SU-DHL-6 (cell line): ENCODE measurements at regions not wholly inside any gene's neighbourhood (a gene's known extent, or its start where the extent isn't known, plus 50 kb on each side); places are given as distances from the start of the nearest gene placed in this dataset.

Experiments used
- H2AFZ ChIP-seq: fragments of 200-600 bp; sonication (generic); 2 replicates; pipeline ENCODE4 v1.6.1; 2014; ENCODE audit warnings: low read depth, mild to moderate bottlenecking, moderate library complexity, mixed read lengths, antibody characterized with exemption, low read length; ENCODE audit not compliant: severe bottlenecking
- H3F3A ChIP-seq: fragments of 200-600 bp; shearing (Covaris generic); 2 replicates; pipeline ENCODE4 v1.6.0; 2016; ENCODE audit warnings: antibody characterized with exemption, mild to moderate bottlenecking; ENCODE audit not compliant: insufficient read depth
- H3K27ac ChIP-seq: fragments of 200-600 bp; sonication (generic); 2 replicates; pipeline ENCODE4 v1.5.1; 2016; ENCODE audit warnings: low read depth, mild to moderate bottlenecking, low read length, moderate library complexity, mixed read lengths
- H3K27me3 ChIP-seq: fragments of 200-600 bp; sonication (generic), shearing (Covaris generic); 2 replicates; pipeline ENCODE4 v1.6.0; 2014; ENCODE audit warnings: mild to moderate bottlenecking, low read length
- H3K36me3 ChIP-seq: fragments of 200-600 bp; sonication (generic); 2 replicates; pipeline ENCODE4 v1.6.1; 2014; ENCODE audit warnings: mild to moderate bottlenecking, low read length, mixed read lengths
- H3K4me2 ChIP-seq: fragments of 300-600, 200-600 bp; shearing (Covaris generic), sonication (generic); 2 replicates; pipeline ENCODE4 v1.6.0; 2014; ENCODE audit warnings: low read length, low read depth, mild to moderate bottlenecking; ENCODE audit not compliant: poor library complexity, severe bottlenecking
- H3K4me3 ChIP-seq: fragments of 200-600 bp; sonication (generic); 2 replicates; pipeline ENCODE4 v1.5.1; 2014; ENCODE audit warnings: antibody characterized with exemption, low read length, mild to moderate bottlenecking, mixed read lengths; ENCODE audit not compliant: insufficient read depth, poor library complexity, severe bottlenecking
- H3K79me2 ChIP-seq: fragments of 200-600 bp; sonication (generic); 2 replicates; pipeline ENCODE4 v1.6.1; 2014; ENCODE audit warnings: mild to moderate bottlenecking, low read length, moderate library complexity; ENCODE audit not compliant: insufficient read depth
- H3K9ac ChIP-seq: fragments of 200-600 bp; sonication (generic); 2 replicates; pipeline ENCODE4 v1.7.0; 2014; ENCODE audit warnings: mild to moderate bottlenecking, low read length
- H3K9me2 ChIP-seq: fragments of 200-600 bp; sonication (generic); replicated peaks from 2 replicates; pipeline ENCODE4 v1.6.1; 2014; ENCODE audit warnings: low read length; ENCODE audit not compliant: insufficient read depth
- H3K9me3 ChIP-seq: fragments of 200-600 bp; sonication (generic); 2 replicates; pipeline ENCODE4 v1.6.1; 2014; ENCODE audit warnings: low read length, mixed read lengths; ENCODE audit not compliant: insufficient read depth
- H4K20me1 ChIP-seq: fragments of 200-600 bp; sonication (generic); 2 replicates; pipeline ENCODE4 v1.6.1; 2014; ENCODE audit warnings: low read depth, mild to moderate bottlenecking, antibody characterized with exemption, low read length, moderate library complexity, mixed read lengths
- EZH2phosphoT487 ChIP-seq: fragments of 200-600 bp; sonication (generic), shearing (Covaris generic); conservative IDR thresholded peaks from 2 replicates; pipeline ENCODE4 v1.6.1; 2018; ENCODE audit warnings: mild to moderate bottlenecking, antibody characterized with exemption, low read length, moderate library complexity, mixed read lengths
- TF ChIP-seq, protein P1 (sequence below): fragments of 200-600 bp; sonication (generic); IDR thresholded peaks from one replicate; pipeline ENCODE4 v1.5.1; 2017; ENCODE audit warnings: antibody characterized with exemption, mild to moderate bottlenecking, low read length, moderate library complexity; ENCODE audit not compliant: insufficient read depth, poor library complexity, severe bottlenecking

- Histone ChIP-seq H4K20me1 (no peaks in the 10 kb centered on the region), H3F3A (no peaks in the 10 kb centered on the region), H3K4me3 (no peak overlapping the region), H3K36me3 (no peaks in the 10 kb centered on the region), H3K79me2 (no peaks in the 10 kb centered on the region), H3K27me3 (no peaks in the 10 kb centered on the region), H2AFZ (no peak overlapping the region), H3K9ac (no peak overlapping the region), H3K27ac (no peak overlapping the region), H3K9me3 (no peaks in the 10 kb centered on the region), H3K4me2 (no peak overlapping the region), H3K9me2 (no peaks in the 10 kb centered on the region)
- TF ChIP-seq EZH2phosphoT487 = no peak
- TF ChIP-seq, protein P1, sequence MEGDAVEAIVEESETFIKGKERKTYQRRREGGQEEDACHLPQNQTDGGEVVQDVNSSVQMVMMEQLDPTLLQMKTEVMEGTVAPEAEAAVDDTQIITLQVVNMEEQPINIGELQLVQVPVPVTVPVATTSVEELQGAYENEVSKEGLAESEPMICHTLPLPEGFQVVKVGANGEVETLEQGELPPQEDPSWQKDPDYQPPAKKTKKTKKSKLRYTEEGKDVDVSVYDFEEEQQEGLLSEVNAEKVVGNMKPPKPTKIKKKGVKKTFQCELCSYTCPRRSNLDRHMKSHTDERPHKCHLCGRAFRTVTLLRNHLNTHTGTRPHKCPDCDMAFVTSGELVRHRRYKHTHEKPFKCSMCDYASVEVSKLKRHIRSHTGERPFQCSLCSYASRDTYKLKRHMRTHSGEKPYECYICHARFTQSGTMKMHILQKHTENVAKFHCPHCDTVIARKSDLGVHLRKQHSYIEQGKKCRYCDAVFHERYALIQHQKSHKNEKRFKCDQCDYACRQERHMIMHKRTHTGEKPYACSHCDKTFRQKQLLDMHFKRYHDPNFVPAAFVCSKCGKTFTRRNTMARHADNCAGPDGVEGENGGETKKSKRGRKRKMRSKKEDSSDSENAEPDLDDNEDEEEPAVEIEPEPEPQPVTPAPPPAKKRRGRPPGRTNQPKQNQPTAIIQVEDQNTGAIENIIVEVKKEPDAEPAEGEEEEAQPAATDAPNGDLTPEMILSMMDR = no peak
These were observed 235.2 kb upstream of the SRRM4 start for GRCh38 chr12:118746176-118746575.

- H3F3A ChIP-seq = no peaks in the 10 kb centered on the region
- no peaks in the 10 kb centered on the region for H3K36me3 ChIP-seq
- H3K27ac ChIP-seq = no peak overlapping the region
- no peaks in the 10 kb centered on the region for H3K9me2 ChIP-seq
- H4K20me1 ChIP-seq = no peaks in the 10 kb centered on the region
- H3K9me3 ChIP-seq = no peaks in the 10 kb centered on the region
- no peak for TF ChIP-seq EZH2phosphoT487
- TF ChIP-seq, protein P1 = no peak
- no peaks in the 10 kb centered on the region for H3K27me3 ChIP-seq
- no peaks in the 10 kb centered on the region for H3K79me2 ChIP-seq
- H3K4me2 ChIP-seq = no peak overlapping the region
- H3K4me3 ChIP-seq = no peak overlapping the region
- H2AFZ ChIP-seq = no peak overlapping the region
- no peak overlapping the region for H3K9ac ChIP-seq
These were observed 234.4 kb upstream of the SRRM4 start for GRCh38 chr12:118746960-118747359.

GRCh38 chr12:118747771-118748170, 233.6 kb upstream of the SRRM4 start:
- H3K27ac ChIP-seq = no peak overlapping the region
- no peaks in the 10 kb centered on the region for H3F3A ChIP-seq
- no peaks in the 10 kb centered on the region for H3K9me3 ChIP-seq
- no peaks in the 10 kb centered on the region for H3K27me3 ChIP-seq
- H3K4me3 ChIP-seq = no peak overlapping the region
- H3K9ac ChIP-seq = no peak overlapping the region
- TF ChIP-seq, protein P1 = no peak
- no peak for TF ChIP-seq EZH2phosphoT487
- H2AFZ ChIP-seq = no peak overlapping the region
- H3K9me2 ChIP-seq = no peaks in the 10 kb centered on the region
- no peaks in the 10 kb centered on the region for H4K20me1 ChIP-seq
- H3K4me2 ChIP-seq = no peak overlapping the region
- H3K79me2 ChIP-seq = no peaks in the 10 kb centered on the region
- H3K36me3 ChIP-seq = no peaks in the 10 kb centered on the region
